Prostate gland (tissue), 2 donors: ENCODE measurements at regions not wholly inside any gene's neighbourhood (a gene's known extent, or its start where the extent isn't known, plus 50 kb on each side); places are given as distances from the start of the nearest gene placed in this dataset.

Experiments used
- CTCF ChIP-seq, 4 experiments: fragments of 200-600 bp in 2 of 4; fragments of 450-650 bp in 2 of 4; sonication (generic) in 2 of 4; IDR thresholded peaks; 1 replicate in 3 of 4; 2 replicates in 1 of 4; pipeline ENCODE4 v1.5.1; 2016 to 2019; ENCODE audit warnings: antibody characterized with exemption in 4 of 4, mild to moderate bottlenecking in 2 of 4, moderate library complexity in 2 of 4
- POLR2A ChIP-seq: fragments of 450-650 bp; IDR thresholded peaks from one replicate; pipeline ENCODE4 v1.6.1; 2016; ENCODE audit warnings: antibody characterized with exemption, mild to moderate bottlenecking
- POLR2AphosphoS5 ChIP-seq: sonication (generic); formaldehyde crosslinking; IDR thresholded peaks from one replicate; pipeline ENCODE4 v1.6.1; 2017; ENCODE audit warnings: antibody characterized with exemption

- TF ChIP-seq CTCF (IDR thresholded peaks at IDR 0.05) (no peak), POLR2AphosphoS5 (no peak), POLR2A (no peak)
These were observed 201.9 kb downstream of the WNT5A start for GRCh38 chr3:55285156-55285555.
